Ascending aorta (tissue), 2 donors: ENCODE measurements at regions not wholly inside any gene's neighbourhood (a gene's known extent, or its start where the extent isn't known, plus 50 kb on each side); places are given as distances from the start of the nearest gene placed in this dataset.

Experiments used
- DNase-seq, 2 donors: peaks; one replicate each; pipeline ENCODE4 v3.0.0-alpha.2; 2019; ENCODE audit warnings: low spot score in 2 of 2
- H3K27ac ChIP-seq, 2 donors: fragments of 200-600 bp; sonication (generic); one replicate each; pipeline ENCODE4 v1.5.1; 2016 to 2017; ENCODE audit warnings: mild to moderate bottlenecking in 1 of 2
- H3K27me3 ChIP-seq: fragments of 200-600 bp; sonication (generic); one replicate; pipeline ENCODE4 v1.5.1; 2017
- H3K36me3 ChIP-seq, 2 donors: fragments of 200-600 bp; sonication (generic); one replicate each; pipeline ENCODE4 v1.5.1; 2016
- H3K4me1 ChIP-seq, 2 donors: fragments of 200-600 bp; sonication (generic); one replicate each; pipeline ENCODE4 v1.5.1; 2016 to 2017; ENCODE audit warnings: mild to moderate bottlenecking in 1 of 2
- H3K4me3 ChIP-seq, 2 donors: fragments of 200-600 bp; sonication (generic); one replicate each; pipeline ENCODE4 v1.5.1; 2016 to 2017; ENCODE audit warnings: mild to moderate bottlenecking in 1 of 2
- H3K9me3 ChIP-seq, 2 donors: fragments of 200-600 bp; sonication (generic); one replicate each; pipeline ENCODE4 v1.5.1; 2016
- CTCF ChIP-seq, 3 experiments: fragments of 200-600 bp in 2 of 3; fragments of 450-650 bp in 1 of 3; sonication (generic) in 2 of 3; IDR thresholded peaks; one replicate each; pipeline ENCODE4 v1.5.1; 2016 to 2019; ENCODE audit warnings: antibody characterized with exemption in 3 of 3, mild to moderate bottlenecking in 1 of 3, moderate library complexity in 1 of 3
- intact Hi-C: fragments of 100-400 bp; cut with DNase I; formaldehyde crosslinking; loops from one replicate; pipeline ENCODE4 v1.15.1; 2023

GRCh38 chr10:42929993-42930392 lies 146.9 kb upstream of the RET start:
- intact Hi-C loops, result no loop called here

GRCh38 chr10:42930516-42931192 lies 146.2 kb upstream of the RET start:
- H3K36me3 ChIP-seq, result no peaks in the 10 kb centered on the region
- H3K4me1 ChIP-seq, result no peaks in the 10 kb centered on the region
- H3K27ac ChIP-seq, result no peak overlapping the region
- intact Hi-C loops, result no loop called here
- TF ChIP-seq CTCF (IDR thresholded peaks at IDR 0.05), result no peak
- no peak overlapping the region for H3K4me3 ChIP-seq
- no peak for DNase-seq
- peaks cover 7% of the 10 kb centered on the region for H3K27me3 ChIP-seq
- H3K9me3 ChIP-seq, result no peaks in the 10 kb centered on the region

More at GRCh38 chr10:42929993-42930392, 146.9 kb upstream of the RET start:
- Histone ChIP-seq H3K36me3 (no peaks in the 10 kb centered on the region), H3K9me3 (no peaks in the 10 kb centered on the region), H3K27me3 (peaks cover 7% of the 10 kb centered on the region), H3K4me1 (no peaks in the 10 kb centered on the region), H3K4me3 (no peak overlapping the region), H3K27ac (no peak overlapping the region)
- TF ChIP-seq CTCF (IDR thresholded peaks at IDR 0.05), result no peak
- DNase-seq, result no peak

- intact Hi-C loops, result no loop called here
- Histone ChIP-seq H3K9me3 (no peaks in the 10 kb centered on the region), H3K27ac (no peak overlapping the region), H3K27me3 (peaks cover 7% of the 10 kb centered on the region), H3K4me3 (no peak overlapping the region), H3K4me1 (no peaks in the 10 kb centered on the region), H3K36me3 (no peaks in the 10 kb centered on the region)
- DNase-seq, result no peak
- no peak for TF ChIP-seq CTCF (IDR thresholded peaks at IDR 0.05)
These were observed 144.8 kb upstream of the RET start for GRCh38 chr10:42932116-42932515.

- Histone ChIP-seq H3K27ac (no peak overlapping the region), H3K9me3 (no peaks in the 10 kb centered on the region), H3K36me3 (no peaks in the 10 kb centered on the region), H3K4me3 (peak overlapping the region in 1 of 2 donors; percentile 1), H3K4me1 (no peaks in the 10 kb centered on the region), H3K27me3 (peaks cover 7% of the 10 kb centered on the region)
- no peak for DNase-seq
- intact Hi-C loops, result no loop called here
- no peak for TF ChIP-seq CTCF (IDR thresholded peaks at IDR 0.05)
These were observed 144.0 kb upstream of the RET start for GRCh38 chr10:42932735-42933447.

- Histone ChIP-seq H3K9me3 (no peaks in the 10 kb centered on the region), H3K27ac (no peak overlapping the region), H3K4me1 (no peaks in the 10 kb centered on the region), H3K4me3 (peak overlapping the region in 1 of 2 donors; percentile 1), H3K36me3 (no peaks in the 10 kb centered on the region), H3K27me3 (peaks cover 7% of the 10 kb centered on the region)
- no peak for DNase-seq
- TF ChIP-seq CTCF (IDR thresholded peaks at IDR 0.05), result no peak
- intact Hi-C loops, result no loop called here
These were observed 143.2 kb upstream of the RET start for GRCh38 chr10:42933448-42934340.
